ENCODE measurements at regions not wholly inside any gene's neighbourhood (a gene's known extent, or its start where the extent isn't known, plus 50 kb on each side); places are given as distances from the start of the nearest gene placed in this dataset.

DNA sequence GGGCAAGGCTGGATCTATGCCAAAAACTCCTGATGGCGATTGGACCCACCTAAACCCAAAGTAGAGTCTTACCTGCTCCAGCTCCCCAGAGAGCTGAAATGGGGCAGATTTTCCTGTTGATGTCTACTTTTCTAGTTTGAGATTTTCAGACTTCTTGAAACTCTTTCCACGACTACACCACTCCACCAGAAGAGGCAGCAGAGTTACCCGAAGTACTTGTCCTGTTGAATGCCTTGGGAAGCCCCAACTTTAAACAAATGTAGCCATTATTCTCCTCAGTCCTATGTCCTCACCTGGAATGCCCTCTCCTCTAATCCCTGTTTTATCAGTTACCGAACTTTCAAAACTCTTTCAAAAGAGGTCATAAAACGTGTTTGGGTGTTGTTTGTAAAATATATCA is 843.8 kb downstream of the VGLL3 start:
- intact Hi-C loops (cut with DNase I): no loop called here
- ATAC-seq (no peak), DNase-seq (ENCODE audit: missing footprints) (no peak)

DNA sequence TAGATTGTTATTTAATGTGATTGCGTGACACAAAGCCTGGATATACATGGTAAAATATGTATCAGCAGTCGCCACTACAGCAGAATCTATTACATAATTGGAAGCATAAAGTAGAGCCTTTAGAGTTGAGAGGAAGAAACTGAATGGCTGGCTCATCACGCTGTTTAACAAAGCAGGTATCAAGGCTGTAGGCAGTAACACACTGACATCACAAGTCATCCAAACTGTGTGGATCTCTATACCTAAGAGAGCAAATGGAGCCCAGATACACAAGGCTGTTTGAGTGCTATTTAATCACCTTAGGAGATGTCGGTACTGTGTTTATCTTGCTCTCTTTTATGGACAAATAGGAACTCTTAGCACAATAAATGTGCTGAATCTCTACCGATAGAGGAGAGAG is 864.4 kb downstream of the VGLL3 start:
- DNase-seq (ENCODE audit: missing footprints) (no peak), ATAC-seq (no peak)
- intact Hi-C loops (cut with DNase I): no loop called here
